Left kidney (tissue), 1 donor: ENCODE measurements at regions not wholly inside any gene's neighbourhood (a gene's known extent, or its start where the extent isn't known, plus 50 kb on each side); places are given as distances from the start of the nearest gene placed in this dataset.
"Not testable (repeated sequence)": the region's sequence is repeated elsewhere in the genome, so short reads cannot be mapped to it uniquely, and the experiment has no call there.

Source experiments
- DNase-seq: peaks from one replicate; pipeline ENCODE4 v3.0.0-alpha.2; 2013

DNA sequence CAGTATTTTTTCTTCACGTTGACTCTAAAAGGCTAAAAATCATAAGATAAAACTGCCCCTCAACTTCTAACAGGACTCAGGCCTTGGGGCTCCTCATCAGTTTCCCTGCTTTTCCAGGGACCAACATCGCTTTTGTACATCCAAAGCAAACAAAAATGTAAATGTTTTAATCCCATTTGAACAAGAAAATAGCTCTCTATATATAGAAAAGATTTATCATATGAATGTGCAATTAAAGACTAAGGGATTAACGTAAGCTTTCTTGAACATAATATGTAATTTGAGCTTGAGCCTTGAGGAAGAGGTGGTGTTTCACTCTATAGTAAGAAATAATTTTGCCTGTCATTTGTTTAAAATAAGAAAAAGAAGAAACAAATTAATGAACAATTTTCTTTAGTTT lies 547.2 kb upstream of the ACO1 start:
- no peak for DNase-seq

- DNase-seq: peak; percentile 12
Measured at GRCh38 chr9:31839273-31839672, 545.2 kb upstream of the ACO1 start.

DNA sequence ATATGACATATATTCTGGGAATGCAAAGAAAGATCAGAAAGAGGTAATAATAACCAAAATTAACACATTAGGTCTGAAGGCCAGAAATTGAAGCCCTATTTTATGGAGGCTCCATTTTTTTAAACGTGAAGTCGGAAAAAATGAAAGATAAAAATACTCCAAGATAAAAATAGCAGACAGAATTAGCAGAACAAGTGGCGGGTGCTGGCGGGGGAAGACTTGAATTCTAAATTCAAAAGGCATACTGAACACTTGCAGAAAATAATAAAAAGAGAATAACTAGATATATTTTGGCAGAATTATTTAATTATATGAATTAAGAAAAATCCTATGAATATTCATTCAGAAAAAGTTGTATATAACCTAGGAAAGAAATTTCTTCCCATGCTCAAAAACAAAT lies 543.7 kb upstream of the ACO1 start:
- no peak for DNase-seq

GRCh38 chr9:31847963-31848362 lies 536.5 kb upstream of the ACO1 start:
- DNase-seq: no peak

DNA sequence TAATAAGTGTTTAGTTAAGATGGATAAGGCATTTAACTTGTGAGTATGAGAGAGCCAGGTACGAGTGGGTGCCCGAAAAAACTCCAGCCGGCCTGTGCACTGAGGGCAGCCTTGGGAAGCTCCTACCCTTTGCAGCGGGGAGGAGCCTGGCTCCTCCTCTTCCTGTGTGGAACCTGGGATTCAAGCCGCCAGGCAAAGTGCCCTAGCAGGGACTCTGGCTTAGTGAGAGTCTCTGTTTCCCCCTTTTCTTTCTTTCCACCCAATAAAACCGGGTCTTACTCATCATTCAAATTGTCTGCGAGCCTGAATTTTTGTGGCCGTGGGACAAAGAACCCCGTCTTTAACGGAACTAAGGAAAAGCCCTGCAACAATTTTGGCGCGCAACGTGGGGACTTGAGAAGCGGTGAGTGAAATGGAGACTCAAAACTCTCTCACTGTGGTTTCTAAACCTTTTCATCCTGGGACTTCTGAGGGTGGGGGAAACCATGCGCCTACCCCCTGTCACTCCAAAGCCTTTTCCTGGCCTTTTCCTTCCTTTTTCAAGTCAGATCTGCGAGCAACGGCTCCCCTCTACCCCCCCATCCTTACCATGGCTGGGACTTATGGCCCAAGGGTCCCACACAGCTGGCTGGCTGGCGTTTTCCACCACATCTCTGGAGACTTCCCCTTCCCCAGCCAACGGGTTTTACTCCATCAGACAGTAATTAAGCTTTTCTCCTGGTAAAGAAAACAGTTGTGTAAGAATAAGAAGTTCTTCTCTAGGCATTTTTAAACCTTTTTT lies 535.7 kb upstream of the ACO1 start:
- no peak for DNase-seq

DNA sequence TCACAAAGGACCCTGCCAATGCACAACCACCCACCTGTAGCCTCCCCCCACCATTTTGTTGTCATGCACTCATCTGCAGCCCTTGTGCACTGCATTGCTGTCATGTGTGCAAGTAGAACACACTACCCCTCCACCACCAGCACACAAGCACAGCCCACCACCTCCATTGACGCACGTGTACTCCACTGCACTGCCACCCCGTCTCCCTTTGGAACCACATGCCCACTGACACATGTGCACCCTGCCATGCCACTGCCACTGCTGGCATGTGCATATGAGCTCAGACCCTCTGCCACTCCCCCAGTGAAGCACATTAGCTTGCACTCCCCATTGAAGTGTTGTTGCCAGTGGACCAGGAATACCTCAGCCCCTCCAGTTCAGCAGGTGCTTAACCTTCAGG lies 530.3 kb upstream of the ACO1 start:
- DNase-seq: no peak

DNA sequence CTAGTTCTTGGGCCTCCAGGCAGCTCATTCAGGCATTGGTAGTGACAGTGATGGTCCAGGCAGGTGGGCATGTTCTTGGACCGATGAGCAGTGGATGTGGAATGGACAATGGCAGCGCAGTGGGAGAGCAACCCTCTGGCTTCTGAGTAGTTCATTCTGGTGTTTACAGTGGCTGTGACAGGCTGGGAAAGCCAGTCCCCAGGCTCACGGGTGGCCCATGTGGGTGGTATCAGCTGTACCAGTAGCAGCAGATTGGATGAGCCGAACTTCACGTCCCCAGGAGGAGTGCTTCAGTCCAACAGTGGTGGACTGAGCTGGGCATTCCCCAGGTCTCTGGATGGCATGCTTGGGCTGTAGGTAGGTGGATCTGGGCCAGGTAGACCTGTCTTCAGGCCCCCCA lies 515.6 kb upstream of the ACO1 start:
- no peak for DNase-seq

DNA sequence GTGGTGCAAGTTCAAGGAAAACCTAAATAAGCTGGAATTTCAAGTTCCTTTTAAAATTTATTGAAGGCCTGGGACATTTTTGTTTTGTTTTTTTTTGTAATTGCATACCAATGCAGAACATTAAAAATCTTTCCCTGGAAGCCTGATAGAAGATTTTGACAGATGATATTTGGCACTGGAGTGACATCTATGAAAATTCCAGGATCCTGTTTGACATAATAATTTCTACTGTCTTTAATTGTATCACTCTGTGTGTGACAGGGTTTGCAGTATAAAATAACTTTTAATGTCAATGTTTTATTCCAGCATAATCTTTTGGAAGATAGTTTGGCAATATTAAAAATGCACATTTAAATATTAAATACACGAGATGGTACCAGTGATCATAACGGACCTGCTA lies 514.2 kb upstream of the ACO1 start:
- DNase-seq: no peak

DNA sequence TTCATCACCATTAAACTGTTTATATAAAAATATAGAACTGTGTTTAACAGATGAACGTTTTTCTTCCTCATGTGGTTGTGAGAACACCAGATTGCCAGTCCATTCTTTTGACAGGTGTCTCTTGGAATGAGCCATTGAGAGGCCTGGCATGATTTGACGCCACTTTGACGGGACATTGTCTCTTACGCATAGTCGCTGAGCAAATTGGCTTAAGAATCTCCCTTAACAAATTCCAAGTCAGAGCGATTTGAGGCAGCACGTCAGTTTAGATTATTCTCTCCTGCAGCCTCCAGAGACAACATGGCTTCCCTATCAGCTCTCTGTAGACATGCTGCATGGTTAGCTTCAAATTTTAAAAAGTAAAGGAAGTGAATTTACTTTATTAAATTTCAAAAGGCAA lies 510.7 kb upstream of the ACO1 start:
- DNase-seq: no peak

DNA sequence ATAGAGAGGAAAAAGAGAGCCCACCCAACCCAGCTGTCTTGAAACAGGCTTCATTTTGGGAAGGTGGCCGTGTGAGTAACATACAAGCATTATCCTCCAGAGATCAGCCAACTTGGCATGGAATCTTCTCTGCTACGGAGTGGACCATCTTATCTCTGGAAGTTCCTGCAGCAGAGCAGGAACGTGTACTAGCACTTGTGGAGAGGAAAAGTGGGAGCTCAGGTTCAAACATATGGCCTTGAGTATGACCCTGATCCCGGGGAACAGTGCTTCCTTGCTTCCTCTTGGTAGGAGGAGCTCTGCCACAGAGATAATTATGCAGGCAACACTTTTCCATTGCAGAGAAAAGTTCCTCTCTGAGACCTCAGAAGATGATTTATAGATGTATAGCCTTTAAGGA lies 490.4 kb upstream of the ACO1 start:
- DNase-seq: no peak

GRCh38 chr9:31908158-31908890 lies 476.1 kb upstream of the ACO1 start:
- DNase-seq: no peak

DNA sequence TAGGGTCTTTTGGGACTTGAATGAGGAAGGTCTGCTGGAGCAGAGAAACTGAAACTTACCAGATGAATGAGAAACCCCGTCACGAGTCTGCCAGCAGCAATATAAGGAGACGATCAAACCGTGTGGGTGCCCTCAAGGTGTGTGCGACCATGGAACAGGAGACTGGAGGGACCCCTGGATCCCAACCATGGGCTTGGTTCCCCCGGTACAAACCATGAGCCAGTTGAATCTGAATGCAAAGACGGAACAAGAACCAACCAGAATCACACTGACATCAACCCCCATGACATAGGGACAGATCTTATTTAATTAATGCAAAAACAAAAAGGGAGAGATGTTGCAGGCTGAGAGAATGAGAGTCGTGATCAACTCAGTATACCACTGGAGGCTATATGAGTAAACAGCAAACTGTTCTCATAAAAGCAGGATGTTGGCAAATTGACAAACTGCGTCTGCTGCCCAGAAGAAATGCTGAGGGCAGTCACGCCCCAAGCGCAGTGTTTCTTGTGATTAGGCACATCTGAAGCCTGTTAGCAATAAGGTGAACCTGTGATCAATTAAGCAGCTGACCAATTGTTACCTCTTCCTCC lies 475.5 kb upstream of the ACO1 start:
- DNase-seq: no peak

- DNase-seq: no peak
Measured at GRCh38 chr9:31912636-31913035, 471.8 kb upstream of the ACO1 start.

- DNase-seq: no peak
Measured at GRCh38 chr9:31916591-31917241, 467.7 kb upstream of the ACO1 start.

DNA sequence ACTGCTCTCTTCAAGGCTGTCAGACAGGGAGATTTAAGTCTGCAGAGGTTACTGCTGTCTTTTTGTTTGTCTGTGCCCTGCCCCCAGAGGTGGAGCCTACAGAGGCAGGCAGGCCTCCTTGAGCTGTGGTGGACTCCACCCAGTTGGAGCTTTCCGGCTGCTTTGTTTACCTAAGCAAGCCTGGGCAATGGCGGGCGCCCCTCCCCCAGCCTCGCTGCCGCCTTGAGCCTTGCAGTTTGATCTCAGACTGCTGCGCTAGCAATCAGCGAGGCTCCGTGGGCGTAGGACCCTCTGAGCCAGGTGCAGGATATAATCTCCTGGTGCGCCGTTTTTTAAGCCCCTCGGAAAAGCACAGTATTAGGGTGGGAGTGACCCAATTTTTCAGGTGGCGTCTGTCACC lies 446.7 kb upstream of the ACO1 start:
- not testable (repeated sequence) for DNase-seq

- DNase-seq: no peak
Measured at GRCh38 chr9:31950756-31951155, 433.7 kb upstream of the ACO1 start.

- no peak for DNase-seq
Measured at GRCh38 chr9:31958572-31958971, 425.9 kb upstream of the ACO1 start.

DNA sequence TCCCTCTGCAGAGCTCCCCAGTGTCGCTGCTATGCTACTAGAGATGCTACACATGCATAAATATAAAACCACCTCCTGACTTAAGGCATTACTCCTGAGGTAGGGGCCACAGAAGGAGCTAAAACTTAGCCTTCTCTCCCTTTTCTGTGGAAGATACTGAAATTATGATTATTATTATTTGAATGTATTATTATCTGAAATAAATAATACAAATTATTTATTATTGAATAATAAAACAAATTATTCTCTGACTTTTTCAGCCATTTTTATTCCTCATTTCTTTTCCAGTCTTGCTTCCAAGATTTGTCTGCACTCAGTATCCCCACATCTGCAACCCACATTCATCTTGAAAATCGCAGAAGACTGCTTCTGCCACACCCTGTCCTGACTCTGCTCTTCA lies 414.9 kb upstream of the ACO1 start:
- no peak for DNase-seq

- DNase-seq: peak; percentile 3
Measured at GRCh38 chr9:31983895-31984294, 400.5 kb upstream of the ACO1 start.

GRCh38 chr9:31996331-31996730 lies 388.1 kb upstream of the ACO1 start:
- no peak for DNase-seq

DNA sequence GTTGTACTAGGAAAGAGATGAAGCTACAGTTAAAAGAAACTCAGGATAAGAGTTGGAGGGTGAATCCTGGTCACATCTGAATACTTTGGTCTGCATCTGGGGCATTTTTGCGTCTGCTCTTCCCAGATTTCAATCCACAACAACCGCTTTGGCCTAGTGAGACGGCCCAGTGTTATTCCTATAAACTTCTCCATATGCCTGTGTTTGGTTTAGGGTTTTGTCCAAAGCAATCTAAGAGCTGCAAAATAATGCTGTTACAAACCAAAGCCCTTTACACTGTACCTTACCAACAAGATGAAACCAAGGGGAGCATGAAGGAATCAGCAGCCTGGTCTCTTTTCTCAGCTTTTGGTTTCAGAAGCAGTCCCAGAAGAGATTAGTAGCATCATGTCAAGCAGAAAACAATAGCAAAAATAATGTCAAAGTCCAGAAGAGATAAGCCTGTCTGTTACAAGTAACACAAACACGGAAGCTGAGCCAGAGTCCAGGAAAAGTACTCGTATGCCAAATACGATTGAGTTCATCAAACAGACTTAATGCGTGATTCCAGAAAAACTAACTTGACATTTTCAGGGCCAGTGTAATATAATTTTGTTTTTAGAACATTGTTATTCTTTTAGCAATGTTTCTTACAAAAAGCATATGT lies 379.9 kb upstream of the ACO1 start:
- DNase-seq: no peak

DNA sequence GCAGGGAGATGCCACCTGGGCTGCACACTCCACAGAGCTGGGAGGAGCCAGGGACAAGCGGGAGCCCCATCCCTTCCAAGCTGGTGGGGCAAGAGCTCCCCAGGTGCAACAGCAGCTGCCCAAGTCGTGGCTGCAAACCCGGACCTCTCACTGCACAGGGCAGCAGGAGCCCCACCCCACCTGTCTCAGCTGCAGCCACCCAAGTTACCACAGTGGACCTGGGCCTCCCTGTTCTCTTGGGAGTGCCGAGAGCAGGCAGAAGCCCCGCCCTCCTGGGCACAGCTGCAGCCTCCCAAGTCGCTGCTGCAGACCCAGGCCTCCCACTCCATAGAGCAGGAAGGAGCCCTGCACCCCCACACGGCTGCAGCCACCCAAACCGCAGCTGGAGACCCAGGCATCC lies 374.1 kb upstream of the ACO1 start:
- no peak for DNase-seq

DNA sequence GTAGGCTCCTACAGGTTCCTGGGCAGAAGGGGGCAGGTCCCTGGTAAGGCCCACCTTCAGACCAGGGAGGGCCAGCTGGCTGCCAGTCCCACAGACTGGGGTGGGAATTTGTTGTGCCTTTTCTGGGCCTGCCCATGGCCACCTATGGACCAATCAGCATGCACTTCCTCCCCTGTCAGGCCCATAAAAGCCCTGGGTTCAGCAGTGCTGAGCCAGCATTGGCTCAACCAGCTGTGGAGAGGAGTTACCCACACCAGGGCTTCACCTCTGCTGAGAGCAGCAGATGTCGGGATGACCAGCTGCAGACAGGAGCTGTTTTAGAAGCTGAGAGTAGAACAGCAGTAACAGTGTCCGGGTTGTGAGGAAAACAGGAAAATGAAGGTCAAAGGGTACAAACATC lies 373.4 kb upstream of the ACO1 start:
- no peak for DNase-seq
